Lower lobe of right lung (tissue), 2 donors: ENCODE measurements at regions not wholly inside any gene's neighbourhood (a gene's known extent, or its start where the extent isn't known, plus 50 kb on each side); places are given as distances from the start of the nearest gene placed in this dataset.
A peak's percentile ranks its signal among the peaks of the same experiment; 100 is the strongest.

Experiments
- ATAC-seq, 2 donors: fragments of 200-7000 bp; cut with Tn5 transposase; one replicate each; pipeline ENCODE4 v1.9.1; 2020 to 2022; ENCODE audit warnings: mild to moderate bottlenecking in 2 of 2, moderate library complexity in 2 of 2
- DNase-seq: peaks from one replicate; pipeline ENCODE4 v3.0.0-alpha.2; 2020
- H3K27ac ChIP-seq: fragments of 200-600 bp; one replicate; pipeline ENCODE4 v1.8.0; 2022
- H3K27me3 ChIP-seq: fragments of 200-600 bp; one replicate; pipeline ENCODE4 v1.8.0; 2022; ENCODE audit warnings: low read depth
- H3K36me3 ChIP-seq: fragments of 200-600 bp; one replicate; pipeline ENCODE4 v1.8.0; 2022; ENCODE audit warnings: mild to moderate bottlenecking
- H3K4me1 ChIP-seq: fragments of 200-600 bp; one replicate; pipeline ENCODE4 v1.8.0; 2022
- H3K4me3 ChIP-seq: fragments of 200-600 bp; one replicate; pipeline ENCODE4 v1.8.0; 2022; ENCODE audit warnings: mild to moderate bottlenecking
- H3K9me3 ChIP-seq: fragments of 200-600 bp; one replicate; pipeline ENCODE4 v1.8.0; 2022
- intact Hi-C: fragments of 100-400 bp; cut with DNase I; formaldehyde crosslinking; loops from one replicate; pipeline ENCODE4 v1.11.0; 2022
- TF ChIP-seq, protein P1 (sequence below): fragments of 200-600 bp; IDR thresholded peaks from one replicate; pipeline ENCODE4 v1.8.0; 2022; ENCODE audit warnings: antibody characterized with exemption, mild to moderate bottlenecking
- donor health status: DM: no; HTN: yes; CAD: no; lungs with severe emphysema.

DNA sequence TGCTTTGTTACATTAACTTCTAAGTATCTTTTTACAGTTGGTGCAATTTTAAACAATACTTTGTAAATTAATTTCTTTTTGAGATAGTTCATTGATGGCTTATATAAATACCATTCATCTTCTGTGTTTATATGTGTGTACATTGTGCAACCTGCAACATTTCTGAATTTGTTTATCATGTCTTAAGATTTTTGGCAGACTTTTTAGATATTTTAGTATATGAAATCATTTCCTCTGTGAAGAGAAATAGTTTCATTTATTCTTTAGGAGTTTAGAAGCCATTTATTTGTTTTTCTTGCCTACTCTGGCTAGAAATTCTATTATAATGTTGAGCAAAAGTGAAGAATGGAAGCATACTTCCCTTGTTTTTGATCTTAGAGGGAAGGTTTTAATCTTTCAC lies 337.8 kb upstream of the DSEL start:
- no peaks in the 10 kb centered on the region for H3K9me3 ChIP-seq
- TF ChIP-seq, protein P1, sequence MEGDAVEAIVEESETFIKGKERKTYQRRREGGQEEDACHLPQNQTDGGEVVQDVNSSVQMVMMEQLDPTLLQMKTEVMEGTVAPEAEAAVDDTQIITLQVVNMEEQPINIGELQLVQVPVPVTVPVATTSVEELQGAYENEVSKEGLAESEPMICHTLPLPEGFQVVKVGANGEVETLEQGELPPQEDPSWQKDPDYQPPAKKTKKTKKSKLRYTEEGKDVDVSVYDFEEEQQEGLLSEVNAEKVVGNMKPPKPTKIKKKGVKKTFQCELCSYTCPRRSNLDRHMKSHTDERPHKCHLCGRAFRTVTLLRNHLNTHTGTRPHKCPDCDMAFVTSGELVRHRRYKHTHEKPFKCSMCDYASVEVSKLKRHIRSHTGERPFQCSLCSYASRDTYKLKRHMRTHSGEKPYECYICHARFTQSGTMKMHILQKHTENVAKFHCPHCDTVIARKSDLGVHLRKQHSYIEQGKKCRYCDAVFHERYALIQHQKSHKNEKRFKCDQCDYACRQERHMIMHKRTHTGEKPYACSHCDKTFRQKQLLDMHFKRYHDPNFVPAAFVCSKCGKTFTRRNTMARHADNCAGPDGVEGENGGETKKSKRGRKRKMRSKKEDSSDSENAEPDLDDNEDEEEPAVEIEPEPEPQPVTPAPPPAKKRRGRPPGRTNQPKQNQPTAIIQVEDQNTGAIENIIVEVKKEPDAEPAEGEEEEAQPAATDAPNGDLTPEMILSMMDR: no peak
- intact Hi-C loops: no loop called here

DNA sequence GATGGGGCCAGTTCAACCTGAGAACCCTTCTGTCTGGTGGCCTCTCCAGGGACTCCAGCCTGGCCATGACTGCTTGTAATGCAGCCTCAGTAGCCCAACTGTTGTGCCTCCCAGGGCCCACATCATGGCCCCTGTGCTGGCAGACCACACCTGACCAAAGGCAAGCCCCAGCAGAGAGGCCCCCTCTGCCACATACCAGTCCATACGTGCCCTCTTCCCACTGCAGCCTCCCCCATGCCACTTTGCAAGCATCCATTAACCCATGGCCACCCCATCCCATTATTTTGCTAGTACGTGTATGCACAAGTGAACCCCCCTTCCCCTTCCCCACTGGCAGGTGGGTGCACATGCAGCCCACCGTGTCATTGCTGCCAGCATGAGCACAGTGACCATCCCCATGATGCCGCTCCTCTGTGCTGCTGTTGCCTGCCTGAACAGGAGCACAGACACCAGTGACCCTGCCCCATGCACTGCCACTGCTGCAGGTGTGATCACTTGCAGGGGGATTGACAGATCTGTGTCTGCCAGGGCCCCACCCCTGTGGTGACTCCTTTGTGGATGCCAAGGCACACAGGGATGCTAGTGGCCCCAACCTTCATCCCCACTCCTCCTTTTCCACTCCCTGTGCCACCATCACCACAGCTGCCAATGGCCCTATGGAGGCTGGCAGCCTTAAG lies 330.0 kb upstream of the DSEL start:
- ATAC-seq (peak in 1 of 2 donors; percentile 32), DNase-seq (no peak)
- H3K27me3 ChIP-seq: no peaks in the 10 kb centered on the region
- no peaks in the 10 kb centered on the region for H3K4me1 ChIP-seq
- no peak overlapping the region for H3K4me3 ChIP-seq
- TF ChIP-seq, protein P1: no peak
- no peak overlapping the region for H3K27ac ChIP-seq
- no peaks in the 10 kb centered on the region for H3K36me3 ChIP-seq
- H3K9me3 ChIP-seq: no peaks in the 10 kb centered on the region
- intact Hi-C loops: no loop called here

More for the DNA sequence above, 337.8 kb upstream of the DSEL start:
- Histone ChIP-seq H3K27ac (no peak overlapping the region), H3K4me3 (no peak overlapping the region), H3K27me3 (no peaks in the 10 kb centered on the region), H3K36me3 (no peaks in the 10 kb centered on the region), H3K4me1 (no peaks in the 10 kb centered on the region)
- ATAC-seq (no peak), DNase-seq (no peak)

DNA sequence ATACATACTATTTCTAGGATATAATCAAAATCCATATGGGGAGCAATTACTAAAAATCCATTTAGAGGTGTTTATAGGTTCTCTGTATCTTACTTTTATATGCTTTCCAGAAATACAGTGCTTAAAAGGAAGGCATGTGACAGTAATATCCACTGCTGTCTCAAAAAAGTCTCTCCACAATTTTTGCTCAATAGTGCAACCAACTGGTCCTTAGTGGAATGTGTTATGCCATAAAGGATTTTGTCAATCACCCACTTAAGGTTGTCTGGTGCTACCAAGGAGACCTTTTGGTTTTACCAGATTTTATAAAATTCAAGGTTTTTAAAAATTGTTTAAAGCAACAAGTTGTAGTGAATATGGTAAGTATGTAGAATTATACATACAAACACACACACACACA lies 328.5 kb upstream of the DSEL start:
- Histone ChIP-seq H3K27ac (no peak overlapping the region), H3K4me3 (no peak overlapping the region), H3K9me3 (no peaks in the 10 kb centered on the region), H3K27me3 (no peaks in the 10 kb centered on the region), H3K4me1 (no peaks in the 10 kb centered on the region), H3K36me3 (no peaks in the 10 kb centered on the region)
- DNase-seq (no peak), ATAC-seq (no peak)
- TF ChIP-seq, protein P1: no peak
- intact Hi-C loops: no loop called here

DNA sequence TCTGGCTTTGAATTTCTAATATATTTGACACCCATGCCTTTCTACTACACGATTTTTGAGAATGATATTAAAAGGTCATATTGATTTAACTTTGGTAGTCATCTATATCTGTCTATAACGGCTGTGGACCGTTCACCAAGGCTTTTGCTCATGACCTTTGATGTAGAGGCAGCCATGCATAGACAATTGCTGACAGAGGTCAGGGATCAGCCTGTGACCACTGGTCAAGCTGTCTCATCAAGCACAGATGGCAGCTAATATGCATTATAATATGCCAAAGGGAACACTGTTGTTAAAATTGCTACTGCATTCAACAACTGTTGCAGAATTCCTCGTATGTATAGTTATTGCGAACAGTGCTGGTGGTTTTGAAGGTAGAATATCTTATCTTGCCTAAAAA lies 323.9 kb upstream of the DSEL start:
- TF ChIP-seq, protein P1: no peak
- Histone ChIP-seq H3K36me3 (no peaks in the 10 kb centered on the region), H3K27me3 (no peaks in the 10 kb centered on the region), H3K27ac (no peak overlapping the region), H3K4me3 (no peak overlapping the region), H3K4me1 (no peaks in the 10 kb centered on the region), H3K9me3 (no peaks in the 10 kb centered on the region)
- DNase-seq: no peak
- ATAC-seq: no peak
- intact Hi-C loops: no loop called here

DNA sequence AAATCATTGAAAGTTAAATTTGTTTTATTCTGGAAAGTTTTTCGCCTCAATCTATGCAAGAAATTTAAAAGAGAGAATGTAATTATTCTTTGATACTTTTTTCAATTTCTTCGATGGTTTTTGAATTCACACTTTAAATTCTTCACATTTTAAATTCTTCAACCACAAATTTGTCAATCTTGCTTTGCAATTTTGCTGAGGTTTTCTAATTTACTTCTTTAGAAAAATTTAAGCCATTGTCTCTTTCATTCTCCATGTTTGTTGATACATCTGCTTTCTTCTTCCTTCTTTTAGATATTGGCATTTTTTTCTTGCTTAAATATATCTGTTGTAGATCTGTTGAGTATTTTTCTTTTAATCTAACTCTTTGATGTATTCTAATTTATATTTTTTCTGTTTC lies 301.9 kb upstream of the DSEL start:
- H3K9me3 ChIP-seq: no peaks in the 10 kb centered on the region
- ATAC-seq (no peak), DNase-seq (no peak)
- no peaks in the 10 kb centered on the region for H3K4me1 ChIP-seq
- no peaks in the 10 kb centered on the region for H3K27me3 ChIP-seq
- intact Hi-C loops: no loop called here
- H3K27ac ChIP-seq: no peak overlapping the region
- no peak overlapping the region for H3K4me3 ChIP-seq
- H3K36me3 ChIP-seq: no peaks in the 10 kb centered on the region
- TF ChIP-seq, protein P1: no peak
